Right lobe of liver (tissue), 6 donors: ENCODE measurements at regions not wholly inside any gene's neighbourhood (a gene's known extent, or its start where the extent isn't known, plus 50 kb on each side); places are given as distances from the start of the nearest gene placed in this dataset.

Experiments used
- ATAC-seq, 4 donors: fragments of 200-7000 bp; cut with Tn5 transposase; one replicate each; pipeline ENCODE4 v1.9.1; 2020; ENCODE audit warnings: mild to moderate bottlenecking in 4 of 4, moderate library complexity in 4 of 4
- DNase-seq, 3 donors: peaks; one replicate each; pipeline ENCODE4 v3.0.0-alpha.2; 2020
- H3K27ac ChIP-seq, 3 donors: fragments of 200-600 bp; one replicate each; pipeline ENCODE4 v1.8.0; 2022
- H3K27me3 ChIP-seq, 2 donors: fragments of 200-600 bp; one replicate each; pipeline ENCODE4 v1.8.0; 2022
- H3K36me3 ChIP-seq, 4 donors: fragments of 200-600 bp; sonication (generic) in 1 of 4; one replicate each; pipeline versions ENCODE4 v1.5.1 to v1.8.0; 2017 to 2022; ENCODE audit warnings: control low read depth in 1 of 4
- H3K4me1 ChIP-seq, 4 donors: fragments of 200-600 bp; sonication (generic) in 1 of 4; one replicate each; pipeline versions ENCODE4 v1.5.1 to v1.8.0; 2017 to 2022; ENCODE audit warnings: control low read depth in 1 of 4
- H3K4me3 ChIP-seq, 3 donors: fragments of 200-600 bp; one replicate each; pipeline ENCODE4 v1.8.0; 2022
- H3K9me3 ChIP-seq, 4 donors: fragments of 200-600 bp; sonication (generic) in 1 of 4; one replicate each; pipeline versions ENCODE4 v1.5.1 to v1.8.0; 2017 to 2022; ENCODE audit warnings: control low read depth in 1 of 4
- CTCF ChIP-seq, 4 donors: fragments of 200-600 bp in 3 of 4; fragments of 450-650 bp in 1 of 4; IDR thresholded peaks; one replicate each; pipeline versions ENCODE4 v1.5.1 to v1.8.0; 2016 to 2022; ENCODE audit warnings: antibody characterized with exemption in 4 of 4, mild to moderate bottlenecking in 2 of 4
- POLR2A ChIP-seq: fragments of 450-650 bp; IDR thresholded peaks from one replicate; pipeline ENCODE4 v1.6.1; 2017; ENCODE audit warnings: antibody characterized with exemption, mild to moderate bottlenecking
- WGBS: methylation state at CpG from one replicate; pipeline ENCODE4 v1.1.6; 2018; ENCODE audit warnings: low coverage, low lambda C conversion rate; ENCODE audit not compliant: insufficient coverage; ENCODE audit errors: missing lambda C conversion rate; 5-methylcytosine and 5-hydroxymethylcytosine counted together
- intact Hi-C, 2 donors: fragments of 100-400 bp; cut with DNase I; formaldehyde crosslinking; loops; one replicate each; pipeline versions ENCODE4 v1.11.2 to v1.14.1; 2022
- donor health status: DM: no; HTN: yes; CAD: no.
- donor health status: DM: no; HTN: no; CAD: no.
- donor health status: DM: no; HTN: no; CAD: no.
- donor health status: DM: no; HTN: yes; CAD: no.
- donor health status: DM: no; HTN: yes; CAD: no.

DNA sequence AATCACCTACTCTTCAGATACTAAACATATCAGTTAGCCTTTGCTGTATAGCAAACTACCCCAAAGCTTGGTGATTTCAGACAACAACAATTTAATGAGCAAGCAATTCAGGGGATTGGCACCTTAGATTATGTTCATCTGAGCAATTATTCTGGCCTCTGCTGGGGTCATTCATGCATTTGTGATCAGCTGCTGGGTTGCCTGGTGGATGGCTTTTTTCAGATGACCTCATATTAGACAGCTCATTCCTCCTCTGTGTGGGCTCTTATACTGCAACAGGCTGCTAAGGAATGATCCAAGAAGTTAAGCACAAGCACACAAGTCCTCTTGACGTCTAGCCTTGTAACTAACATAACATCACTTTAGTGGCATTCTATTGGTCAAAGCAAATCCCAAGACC lies 153.0 kb upstream of the PPP1R2C start:
- intact Hi-C loops, result no loop called here
- Histone ChIP-seq H3K36me3 (no peaks in the 10 kb centered on the region), H3K4me3 (no peak overlapping the region), H3K27me3 (no peaks in the 10 kb centered on the region), H3K4me1 (no peaks in the 10 kb centered on the region), H3K9me3 (no peaks in the 10 kb centered on the region), H3K27ac (no peak overlapping the region)
- no peak for TF ChIP-seq CTCF (IDR thresholded peaks at IDR 0.05)
- TF ChIP-seq POLR2A, result no peak
- no peak for ATAC-seq
- no peak for DNase-seq
- WGBS, result 45% methylated on average over 1 of the region's 1 CpG

GRCh38 chrX:42933187-42933586 lies 155.2 kb upstream of the PPP1R2C start:
- TF ChIP-seq CTCF (IDR thresholded peaks at IDR 0.05) (no peak), POLR2A (no peak)
- DNase-seq (no peak), ATAC-seq (no peak)
- Histone ChIP-seq H3K27me3 (no peaks in the 10 kb centered on the region), H3K4me1 (no peaks in the 10 kb centered on the region), H3K9me3 (no peaks in the 10 kb centered on the region), H3K4me3 (no peak overlapping the region), H3K36me3 (no peaks in the 10 kb centered on the region), H3K27ac (no peak overlapping the region)
- WGBS, result 19% methylated on average over 1 of the region's 1 CpG
- intact Hi-C loops, result no loop called here

GRCh38 chrX:42934020-42934726 lies 156.2 kb upstream of the PPP1R2C start:
- DNase-seq (no peak), ATAC-seq (peak in 1 of 4 donors; percentile 50)
- 7% methylated on average over 5 of the region's 5 CpGs for WGBS
- Histone ChIP-seq H3K36me3 (no peaks in the 10 kb centered on the region), H3K4me1 (no peaks in the 10 kb centered on the region), H3K4me3 (no peak overlapping the region), H3K27me3 (no peaks in the 10 kb centered on the region), H3K27ac (no peak overlapping the region), H3K9me3 (no peaks in the 10 kb centered on the region)
- TF ChIP-seq CTCF (IDR thresholded peaks at IDR 0.05) (no peak), POLR2A (no peak)
- intact Hi-C loops, result no loop called here

DNA sequence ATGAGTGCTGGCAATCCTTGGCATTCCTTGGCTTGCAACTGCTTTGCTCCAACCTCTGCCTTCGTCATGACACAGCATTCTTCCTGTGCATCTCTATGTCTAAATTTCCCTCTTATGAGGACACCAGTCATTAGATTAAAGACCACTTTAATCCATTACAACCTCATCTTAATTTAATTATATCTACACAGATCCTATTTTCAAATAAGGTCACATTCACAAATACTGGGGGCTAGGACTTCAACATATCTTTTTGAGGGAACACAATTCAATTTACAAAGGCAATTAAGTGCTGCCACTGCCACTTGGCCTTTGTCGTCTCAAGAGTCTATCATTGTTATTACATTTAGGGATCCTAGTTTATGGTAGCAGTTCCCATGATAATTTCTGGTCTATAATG lies 163.7 kb upstream of the PPP1R2C start:
- Histone ChIP-seq H3K27me3 (peaks cover 0 to 5% of the 10 kb centered on the region in 2 donors), H3K36me3 (no peaks in the 10 kb centered on the region), H3K4me1 (no peaks in the 10 kb centered on the region), H3K4me3 (no peak overlapping the region), H3K27ac (no peak overlapping the region), H3K9me3 (no peaks in the 10 kb centered on the region)
- 75% methylated on average over 2 of the region's 2 CpGs for WGBS
- intact Hi-C loops, result no loop called here
- ATAC-seq, result no peak
- no peak for TF ChIP-seq CTCF (IDR thresholded peaks at IDR 0.05)
- TF ChIP-seq POLR2A, result no peak
- DNase-seq, result no peak
